HEK293 (cell line): ENCODE measurements at regions not wholly inside any gene's neighbourhood (a gene's known extent, or its start where the extent isn't known, plus 50 kb on each side); places are given as distances from the start of the nearest gene placed in this dataset.
A peak's percentile ranks its signal among the peaks of the same experiment; 100 is the strongest.

ENCODE experiments used
- CTCF ChIA-PET: fragments of 350-600 bp; formaldehyde crosslinking; extraction: SDS; loops from one replicate; lab custom pipeline; 2021; ENCODE audit warnings: antibody characterized with exemption; lab: Yijun Ruan, JAX
- POLR2A ChIA-PET: fragments of 300-600 bp; formaldehyde crosslinking; extraction: SDS; loops from one replicate; lab custom pipeline; 2020; ENCODE audit warnings: antibody characterized with exemption, inconsistent platforms; lab: Yijun Ruan, JAX
- H3K27ac ChIP-seq: fragments of 200-500 bp; sonication (Bioruptor generic); 2 replicates; pipeline ENCODE4 v1.5.1; 2014; ENCODE audit warnings: low read depth, low read length, control low read depth, inconsistent platforms; ENCODE audit errors: extremely low read depth
- H3K36me3 ChIP-seq, 2 experiments: fragments of 200-500 bp in 1 of 2; sonication (Bioruptor generic) in 1 of 2; 1 replicate in 1 of 2; 2 replicates in 1 of 2; pipeline ENCODE4 v1.5.1; 2014 to 2017; ENCODE audit warnings: inconsistent platforms in 2 of 2, low read length in 2 of 2; ENCODE audit not compliant: control insufficient read depth in 2 of 2, insufficient read depth in 1 of 2
- H3K4me1 ChIP-seq: fragments of 200-500 bp; sonication (Bioruptor generic); 2 replicates; pipeline ENCODE4 v1.5.1; 2014; ENCODE audit warnings: mild to moderate bottlenecking, low read length, inconsistent platforms; ENCODE audit not compliant: control insufficient read depth, insufficient read depth
- H3K4me3 ChIP-seq: 2 replicates; pipeline ENCODE4 v1.5.1; 2011; ENCODE audit warnings: low read depth, mild to moderate bottlenecking, control low read depth, low read length, moderate library complexity
- H3K9me3 ChIP-seq: fragments of 200-500 bp; sonication (Bioruptor generic); 2 replicates; pipeline ENCODE4 v1.5.1; 2014; ENCODE audit warnings: low read depth, low read length, inconsistent platforms; ENCODE audit not compliant: control insufficient read depth, insufficient read depth
- EGR2 ChIP-seq: fragments of 450-650 bp; formaldehyde crosslinking; IDR thresholded peaks from 2 replicates; pipeline ENCODE4 v1.5.1; 2016; ENCODE audit warnings: low read depth, missing biosample characterization, missing genetic modification characterization
- KLF7 ChIP-seq: fragments of 450-650 bp; formaldehyde crosslinking; IDR thresholded peaks from 2 replicates; pipeline ENCODE4 v1.5.1; 2016; ENCODE audit warnings: missing biosample characterization, missing genetic modification characterization, borderline replicate concordance
- KLF9 ChIP-seq: fragments of 450-650 bp; formaldehyde crosslinking; IDR thresholded peaks from 2 replicates; pipeline ENCODE4 v1.5.1; 2016; ENCODE audit warnings: missing biosample characterization, missing genetic modification characterization, low read depth
- SCRT2 ChIP-seq: fragments of 450-650 bp; formaldehyde crosslinking; IDR thresholded peaks from 2 replicates; pipeline ENCODE4 v1.5.1; 2016; ENCODE audit warnings: missing biosample characterization, missing genetic modification characterization
- TRIM28 ChIP-seq: IDR thresholded peaks from 2 replicates; pipeline ENCODE4 v1.6.1; 2011; ENCODE audit warnings: low read length, control low read depth, borderline replicate concordance
- ZNF112 ChIP-seq: fragments of 450-650 bp; formaldehyde crosslinking; IDR thresholded peaks from 2 replicates; pipeline ENCODE4 v1.5.0; 2017; ENCODE audit warnings: missing biosample characterization, missing genetic modification characterization
- ZNF133 ChIP-seq: fragments of 450-650 bp; formaldehyde crosslinking; IDR thresholded peaks from 2 replicates; pipeline ENCODE4 v1.5.1; 2016; ENCODE audit warnings: missing biosample characterization, missing genetic modification characterization
- ZNF24 ChIP-seq: fragments of 450-650 bp; formaldehyde crosslinking; IDR thresholded peaks from 2 replicates; pipeline ENCODE4 v1.5.1; 2016; ENCODE audit warnings: missing biosample characterization, missing genetic modification characterization
- ZNF350 ChIP-seq: fragments of 450-650 bp; formaldehyde crosslinking; IDR thresholded peaks from 2 replicates; pipeline ENCODE4 v1.5.0; 2017; ENCODE audit warnings: missing biosample characterization, mild to moderate bottlenecking, missing genetic modification characterization
- ZNF366 ChIP-seq: fragments of 450-650 bp; formaldehyde crosslinking; conservative IDR thresholded peaks from 2 replicates; pipeline ENCODE4 v1.5.1; 2016; ENCODE audit warnings: missing biosample characterization, missing genetic modification characterization
- ZNF521 ChIP-seq: fragments of 450-650 bp; formaldehyde crosslinking; IDR thresholded peaks from 2 replicates; pipeline ENCODE4 v1.5.1; 2017; ENCODE audit warnings: missing biosample characterization, mild to moderate bottlenecking, missing genetic modification characterization
- ZNF560 ChIP-seq: fragments of 450-650 bp; formaldehyde crosslinking; IDR thresholded peaks from 2 replicates; pipeline ENCODE4 v1.5.1; 2017; ENCODE audit warnings: missing biosample characterization, missing genetic modification characterization, borderline replicate concordance
- ZNF596 ChIP-seq: fragments of 450-650 bp; IDR thresholded peaks from 2 replicates; pipeline ENCODE4 v1.5.0; 2018; ENCODE audit warnings: missing biosample characterization, mild to moderate bottlenecking, missing genetic modification characterization, moderate library complexity
- ZNF621 ChIP-seq: fragments of 450-650 bp; formaldehyde crosslinking; IDR thresholded peaks from 2 replicates; pipeline ENCODE4 v1.5.1; 2017; ENCODE audit warnings: missing biosample characterization, missing genetic modification characterization
- ZNF664 ChIP-seq: fragments of 450-650 bp; formaldehyde crosslinking; IDR thresholded peaks from 2 replicates; pipeline ENCODE4 v1.5.1; 2016; ENCODE audit warnings: missing biosample characterization, missing genetic modification characterization
- ZNF670 ChIP-seq: fragments of 450-650 bp; formaldehyde crosslinking; IDR thresholded peaks from 2 replicates; pipeline ENCODE4 v1.5.1; 2016; ENCODE audit warnings: missing biosample characterization, missing genetic modification characterization, low read depth
- ZNF837 ChIP-seq: fragments of 450-650 bp; formaldehyde crosslinking; IDR thresholded peaks from 2 replicates; pipeline ENCODE4 v1.5.1; 2016; ENCODE audit warnings: missing biosample characterization, missing genetic modification characterization
- TF ChIP-seq, protein P1 (sequence below): fragments of 450-650 bp; formaldehyde crosslinking; IDR thresholded peaks from 2 replicates; pipeline ENCODE4; 2016; ENCODE audit warnings: missing biosample characterization, missing genetic modification characterization
- TF ChIP-seq, protein P2 (sequence below): fragments of 450-650 bp; formaldehyde crosslinking; IDR thresholded peaks from 2 replicates; pipeline ENCODE4 v1.5.1; 2017; ENCODE audit warnings: missing biosample characterization, missing genetic modification characterization
- TF ChIP-seq, protein P3 (sequence below): fragments of 450-650 bp; formaldehyde crosslinking; IDR thresholded peaks from 2 replicates; pipeline ENCODE4 v1.5.1; 2016; ENCODE audit warnings: missing biosample characterization, missing genetic modification characterization
- TF ChIP-seq, protein P4 (sequence below): fragments of 450-650 bp; formaldehyde crosslinking; IDR thresholded peaks from 2 replicates; pipeline ENCODE4 v1.5.1; 2016; ENCODE audit warnings: missing biosample characterization, missing genetic modification characterization, borderline replicate concordance
- TF ChIP-seq, protein P5 (sequence below): fragments of 450-650 bp; IDR thresholded peaks from 2 replicates; pipeline ENCODE4 v1.5.1; 2018; ENCODE audit warnings: missing biosample characterization, mild to moderate bottlenecking, missing genetic modification characterization

DNA sequence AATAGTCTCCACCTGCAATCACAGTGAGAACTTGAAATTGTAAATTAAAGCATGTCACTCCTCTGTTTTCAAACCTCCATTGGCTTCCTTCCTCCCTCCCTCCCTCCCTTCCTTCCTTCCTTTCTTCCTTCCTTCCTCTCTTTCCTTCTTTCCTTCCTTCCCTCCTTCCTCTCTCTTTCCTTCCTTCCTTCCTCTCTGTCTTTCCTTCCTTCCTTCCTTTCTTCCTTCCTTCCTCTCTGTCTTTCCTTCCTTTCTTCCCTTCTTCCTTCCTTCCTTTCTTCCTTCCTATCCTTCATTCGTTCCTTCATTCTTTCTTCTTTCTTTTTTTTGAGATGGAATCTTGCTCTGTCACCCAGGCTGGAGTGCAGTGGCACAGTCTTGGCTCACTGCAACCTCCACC lies 595.0 kb upstream of the ZNF608 start (continued):
- TF ChIP-seq, protein P1, sequence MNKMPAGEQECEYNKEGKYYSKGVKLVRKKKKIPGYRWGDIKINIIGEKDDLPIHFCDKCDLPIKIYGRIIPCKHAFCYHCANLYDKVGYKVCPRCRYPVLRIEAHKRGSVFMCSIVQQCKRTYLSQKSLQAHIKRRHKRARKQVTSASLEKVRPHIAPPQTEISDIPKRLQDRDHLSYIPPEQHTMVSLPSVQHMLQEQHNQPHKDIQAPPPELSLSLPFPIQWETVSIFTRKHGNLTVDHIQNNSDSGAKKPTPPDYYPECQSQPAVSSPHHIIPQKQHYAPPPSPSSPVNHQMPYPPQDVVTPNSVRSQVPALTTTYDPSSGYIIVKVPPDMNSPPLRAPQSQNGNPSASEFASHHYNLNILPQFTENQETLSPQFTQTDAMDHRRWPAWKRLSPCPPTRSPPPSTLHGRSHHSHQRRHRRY = no peak
- no peak for TF ChIP-seq KLF7 (tag by site-specific recombination)
- TF ChIP-seq, protein P2, sequence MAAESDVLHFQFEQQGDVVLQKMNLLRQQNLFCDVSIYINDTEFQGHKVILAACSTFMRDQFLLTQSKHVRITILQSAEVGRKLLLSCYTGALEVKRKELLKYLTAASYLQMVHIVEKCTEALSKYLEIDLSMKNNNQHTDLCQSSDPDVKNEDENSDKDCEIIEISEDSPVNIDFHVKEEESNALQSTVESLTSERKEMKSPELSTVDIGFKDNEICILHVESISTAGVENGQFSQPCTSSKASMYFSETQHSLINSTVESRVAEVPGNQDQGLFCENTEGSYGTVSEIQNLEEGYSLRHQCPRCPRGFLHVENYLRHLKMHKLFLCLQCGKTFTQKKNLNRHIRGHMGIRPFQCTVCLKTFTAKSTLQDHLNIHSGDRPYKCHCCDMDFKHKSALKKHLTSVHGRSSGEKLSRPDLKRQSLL = no peak
- TF ChIP-seq ZNF664 (tag by site-specific recombination) = no peak
- TF ChIP-seq ZNF560 (tag by site-specific recombination) = no peak
- no peak for TF ChIP-seq ZNF670 (tag by site-specific recombination)
- peak; percentile 99 for TF ChIP-seq ZNF366 (tag by site-specific recombination)
- TF ChIP-seq KLF9 = no peak
- 0 out of 2 replicates have a peak, but pooled peaks have one; percentile 61 for TF ChIP-seq ZNF521 (tag by site-specific recombination)
- TF ChIP-seq EGR2 (tag by site-specific recombination) = no peak
- no peak for TF ChIP-seq ZNF112 (tag by site-specific recombination)
- no peak for TF ChIP-seq TRIM28
- no peak for TF ChIP-seq ZNF596 (tag by site-specific recombination)
- no peak for TF ChIP-seq ZNF837 (tag by site-specific recombination)
- TF ChIP-seq, protein P3, sequence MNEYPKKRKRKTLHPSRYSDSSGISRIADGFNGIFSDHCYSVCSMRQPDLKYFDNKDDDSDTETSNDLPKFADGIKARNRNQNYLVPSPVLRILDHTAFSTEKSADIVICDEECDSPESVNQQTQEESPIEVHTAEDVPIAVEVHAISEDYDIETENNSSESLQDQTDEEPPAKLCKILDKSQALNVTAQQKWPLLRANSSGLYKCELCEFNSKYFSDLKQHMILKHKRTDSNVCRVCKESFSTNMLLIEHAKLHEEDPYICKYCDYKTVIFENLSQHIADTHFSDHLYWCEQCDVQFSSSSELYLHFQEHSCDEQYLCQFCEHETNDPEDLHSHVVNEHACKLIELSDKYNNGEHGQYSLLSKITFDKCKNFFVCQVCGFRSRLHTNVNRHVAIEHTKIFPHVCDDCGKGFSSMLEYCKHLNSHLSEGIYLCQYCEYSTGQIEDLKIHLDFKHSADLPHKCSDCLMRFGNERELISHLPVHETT = no peak
- no peak for TF ChIP-seq ZNF133 (tag by site-specific recombination)
- TF ChIP-seq ZNF24 (tag by site-specific recombination) = no peak
- 0 out of 2 replicates have a peak, but pooled peaks have one; percentile 48 for TF ChIP-seq ZNF621 (tag by site-specific recombination)
- no peak for TF ChIP-seq ZNF350 (tag by site-specific recombination)
- TF ChIP-seq, protein P4, sequence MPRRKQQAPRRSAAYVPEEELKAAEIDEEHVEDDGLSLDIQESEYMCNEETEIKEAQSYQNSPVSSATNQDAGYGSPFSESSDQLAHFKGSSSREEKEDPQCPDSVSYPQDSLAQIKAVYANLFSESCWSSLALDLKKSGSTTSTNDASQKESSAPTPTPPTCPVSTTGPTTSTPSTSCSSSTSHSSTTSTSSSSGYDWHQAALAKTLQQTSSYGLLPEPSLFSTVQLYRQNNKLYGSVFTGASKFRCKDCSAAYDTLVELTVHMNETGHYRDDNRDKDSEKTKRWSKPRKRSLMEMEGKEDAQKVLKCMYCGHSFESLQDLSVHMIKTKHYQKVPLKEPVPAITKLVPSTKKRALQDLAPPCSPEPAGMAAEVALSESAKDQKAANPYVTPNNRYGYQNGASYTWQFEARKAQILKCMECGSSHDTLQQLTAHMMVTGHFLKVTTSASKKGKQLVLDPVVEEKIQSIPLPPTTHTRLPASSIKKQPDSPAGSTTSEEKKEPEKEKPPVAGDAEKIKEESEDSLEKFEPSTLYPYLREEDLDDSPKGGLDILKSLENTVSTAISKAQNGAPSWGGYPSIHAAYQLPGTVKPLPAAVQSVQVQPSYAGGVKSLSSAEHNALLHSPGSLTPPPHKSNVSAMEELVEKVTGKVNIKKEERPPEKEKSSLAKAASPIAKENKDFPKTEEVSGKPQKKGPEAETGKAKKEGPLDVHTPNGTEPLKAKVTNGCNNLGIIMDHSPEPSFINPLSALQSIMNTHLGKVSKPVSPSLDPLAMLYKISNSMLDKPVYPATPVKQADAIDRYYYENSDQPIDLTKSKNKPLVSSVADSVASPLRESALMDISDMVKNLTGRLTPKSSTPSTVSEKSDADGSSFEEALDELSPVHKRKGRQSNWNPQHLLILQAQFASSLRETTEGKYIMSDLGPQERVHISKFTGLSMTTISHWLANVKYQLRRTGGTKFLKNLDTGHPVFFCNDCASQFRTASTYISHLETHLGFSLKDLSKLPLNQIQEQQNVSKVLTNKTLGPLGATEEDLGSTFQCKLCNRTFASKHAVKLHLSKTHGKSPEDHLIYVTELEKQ (tag by site-specific recombination) = no peak

DNA sequence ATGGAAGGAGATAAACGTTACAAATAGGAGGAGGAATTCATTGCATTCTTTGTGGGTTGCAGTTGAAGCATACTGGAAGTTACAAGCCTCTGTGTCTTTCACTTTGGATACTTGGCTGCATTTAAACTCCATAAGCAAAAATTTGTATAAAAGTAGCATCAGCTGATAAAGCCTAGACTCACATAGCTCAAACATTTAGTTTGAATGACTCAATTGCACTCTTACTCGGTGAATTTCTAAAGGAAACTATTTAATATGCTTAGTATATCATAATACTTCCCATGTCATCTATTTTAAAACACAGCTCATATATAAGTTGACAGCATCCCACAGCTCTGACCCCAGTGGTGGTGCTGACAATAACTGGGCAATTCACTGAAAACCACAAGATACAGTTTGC lies 596.6 kb upstream of the ZNF608 start:
- ChIA-PET POLR2A (no interaction called here), CTCF (no interaction called here)
- no peak for TF ChIP-seq SCRT2 (tag by site-specific recombination)
- TF ChIP-seq, protein P5, sequence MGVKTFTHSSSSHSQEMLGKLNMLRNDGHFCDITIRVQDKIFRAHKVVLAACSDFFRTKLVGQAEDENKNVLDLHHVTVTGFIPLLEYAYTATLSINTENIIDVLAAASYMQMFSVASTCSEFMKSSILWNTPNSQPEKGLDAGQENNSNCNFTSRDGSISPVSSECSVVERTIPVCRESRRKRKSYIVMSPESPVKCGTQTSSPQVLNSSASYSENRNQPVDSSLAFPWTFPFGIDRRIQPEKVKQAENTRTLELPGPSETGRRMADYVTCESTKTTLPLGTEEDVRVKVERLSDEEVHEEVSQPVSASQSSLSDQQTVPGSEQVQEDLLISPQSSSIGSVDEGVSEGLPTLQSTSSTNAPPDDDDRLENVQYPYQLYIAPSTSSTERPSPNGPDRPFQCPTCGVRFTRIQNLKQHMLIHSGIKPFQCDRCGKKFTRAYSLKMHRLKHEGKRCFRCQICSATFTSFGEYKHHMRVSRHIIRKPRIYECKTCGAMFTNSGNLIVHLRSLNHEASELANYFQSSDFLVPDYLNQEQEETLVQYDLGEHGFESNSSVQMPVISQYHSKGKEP (tag by site-specific recombination) = 0 out of 2 replicates have a peak, but pooled peaks have one; percentile 27
- no peak overlapping the region for H3K27ac ChIP-seq
- no peaks in the 10 kb centered on the region; the same call in 1 of the 2 replicates for H3K4me1 ChIP-seq
- H3K9me3 ChIP-seq = no peaks in the 10 kb centered on the region
- H3K36me3 ChIP-seq = no peaks in the 10 kb centered on the region
- no peak overlapping the region for H3K4me3 ChIP-seq
